ENCODE measurements at regions not wholly inside any gene's neighbourhood (a gene's known extent, or its start where the extent isn't known, plus 50 kb on each side); places are given as distances from the start of the nearest gene placed in this dataset.
"Not testable (repeated sequence)": the region's sequence is repeated elsewhere in the genome, so short reads cannot be mapped to it uniquely, and the experiment has no call there.

- Histone ChIP-seq H3K9me3 (no peaks in the 10 kb centered on the region), H3K36me3 (no peaks in the 10 kb centered on the region), H3K27ac (no peak overlapping the region), H3K4me3 (ENCODE audit: low read depth in 1 of 2, low read length in 1 of 2) (no peak overlapping the region), H3K27me3 (peaks cover 21% of the 10 kb centered on the region), H3K4me1 (ENCODE audit: control insufficient read depth in 1 of 2, insufficient read depth in 1 of 2, low read depth in 1 of 2, low read length in 1 of 2) (no peaks in the 10 kb centered on the region)
- no peak for TF ChIP-seq CTCF (IDR thresholded peaks at IDR 0.05)
Observed at GRCh38 chr12:114812384-114812783, 128.4 kb upstream of the TBX3 start.

- Histone ChIP-seq H3K36me3 (no peaks in the 10 kb centered on the region), H3K4me1 (ENCODE audit: control insufficient read depth in 1 of 2, insufficient read depth in 1 of 2, low read depth in 1 of 2, low read length in 1 of 2) (no peaks in the 10 kb centered on the region), H3K27ac (no peak overlapping the region), H3K27me3 (peaks cover 21% of the 10 kb centered on the region), H3K4me3 (ENCODE audit: low read depth in 1 of 2, low read length in 1 of 2) (no peak overlapping the region), H3K9me3 (no peaks in the 10 kb centered on the region)
- no peak for TF ChIP-seq CTCF (IDR thresholded peaks at IDR 0.05)
Observed at GRCh38 chr12:114809097-114809496, 125.1 kb upstream of the TBX3 start.

- H3K4me1 ChIP-seq (ENCODE audit: control insufficient read depth in 1 of 2, insufficient read depth in 1 of 2, low read depth in 1 of 2, low read length in 1 of 2); H3K9me3 ChIP-seq; H3K27ac ChIP-seq; H3K36me3 ChIP-seq; H3K4me3 ChIP-seq (ENCODE audit: low read depth in 1 of 2, low read length in 1 of 2); H3K27me3 ChIP-seq: not testable (repeated sequence)
Observed at GRCh38 chr12:114801381-114801780, 117.4 kb upstream of the TBX3 start.

- H3K4me3 ChIP-seq (ENCODE audit: low read depth in 1 of 2, low read length in 1 of 2); H3K4me1 ChIP-seq (ENCODE audit: control insufficient read depth in 1 of 2, insufficient read depth in 1 of 2, low read depth in 1 of 2, low read length in 1 of 2); H3K27me3 ChIP-seq; H3K36me3 ChIP-seq; H3K27ac ChIP-seq; H3K9me3 ChIP-seq: not testable (repeated sequence)
Observed at GRCh38 chr12:114800566-114800965, 116.6 kb upstream of the TBX3 start.

GRCh38 chr12:114799574-114800487, 115.9 kb upstream of the TBX3 start:
- H3K27ac ChIP-seq: no peak overlapping the region
- H3K4me3 ChIP-seq (ENCODE audit: low read depth in 1 of 2, low read length in 1 of 2): no peak overlapping the region
- H3K36me3 ChIP-seq: no peaks in the 10 kb centered on the region
- TF ChIP-seq CTCF (IDR thresholded peaks at IDR 0.05): no peak
- no peaks in the 10 kb centered on the region for H3K9me3 ChIP-seq
- no peaks in the 10 kb centered on the region for H3K4me1 ChIP-seq (ENCODE audit: control insufficient read depth in 1 of 2, insufficient read depth in 1 of 2, low read depth in 1 of 2, low read length in 1 of 2)
- H3K27me3 ChIP-seq: no peaks in the 10 kb centered on the region

GRCh38 chr12:114794049-114794558, 110.1 kb upstream of the TBX3 start:
- no peak overlapping the region for H3K27ac ChIP-seq
- no peaks in the 10 kb centered on the region for H3K4me1 ChIP-seq (ENCODE audit: control insufficient read depth in 1 of 2, insufficient read depth in 1 of 2, low read depth in 1 of 2, low read length in 1 of 2)
- no peaks in the 10 kb centered on the region for H3K9me3 ChIP-seq
- H3K36me3 ChIP-seq: no peaks in the 10 kb centered on the region
- H3K27me3 ChIP-seq: no peaks in the 10 kb centered on the region
- no peak for TF ChIP-seq CTCF (IDR thresholded peaks at IDR 0.05)
- no peak overlapping the region for H3K4me3 ChIP-seq (ENCODE audit: low read depth in 1 of 2, low read length in 1 of 2)
